ENCODE measurements at regions not wholly inside any gene's neighbourhood (a gene's known extent, or its start where the extent isn't known, plus 50 kb on each side); places are given as distances from the start of the nearest gene placed in this dataset.

DNA sequence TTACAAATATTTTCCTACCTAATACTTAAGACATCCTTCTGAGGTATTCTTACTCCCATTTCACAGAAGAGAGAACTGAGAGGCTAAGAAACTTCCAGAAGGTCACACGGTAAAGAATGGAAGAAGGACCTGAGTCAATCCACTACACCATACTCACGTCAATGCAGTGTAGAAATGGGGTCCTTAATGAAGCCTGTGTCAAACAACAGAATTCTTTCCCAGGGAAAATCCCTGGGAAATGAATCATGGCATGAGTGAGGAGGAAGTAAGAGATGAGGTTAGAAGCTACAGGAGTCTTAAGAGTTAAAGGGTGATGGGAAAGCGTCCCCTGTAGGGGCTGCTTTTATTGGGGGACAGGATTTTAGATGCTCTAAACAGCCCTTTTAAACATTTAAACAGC is 147.9 kb downstream of the C11orf91 start:
- DNase-seq (ENCODE audit: low read depth), result no peak
- H3K4me3 ChIP-seq (ENCODE audit: low read depth, low read length), result no peak overlapping the region
- TF ChIP-seq, protein P1, sequence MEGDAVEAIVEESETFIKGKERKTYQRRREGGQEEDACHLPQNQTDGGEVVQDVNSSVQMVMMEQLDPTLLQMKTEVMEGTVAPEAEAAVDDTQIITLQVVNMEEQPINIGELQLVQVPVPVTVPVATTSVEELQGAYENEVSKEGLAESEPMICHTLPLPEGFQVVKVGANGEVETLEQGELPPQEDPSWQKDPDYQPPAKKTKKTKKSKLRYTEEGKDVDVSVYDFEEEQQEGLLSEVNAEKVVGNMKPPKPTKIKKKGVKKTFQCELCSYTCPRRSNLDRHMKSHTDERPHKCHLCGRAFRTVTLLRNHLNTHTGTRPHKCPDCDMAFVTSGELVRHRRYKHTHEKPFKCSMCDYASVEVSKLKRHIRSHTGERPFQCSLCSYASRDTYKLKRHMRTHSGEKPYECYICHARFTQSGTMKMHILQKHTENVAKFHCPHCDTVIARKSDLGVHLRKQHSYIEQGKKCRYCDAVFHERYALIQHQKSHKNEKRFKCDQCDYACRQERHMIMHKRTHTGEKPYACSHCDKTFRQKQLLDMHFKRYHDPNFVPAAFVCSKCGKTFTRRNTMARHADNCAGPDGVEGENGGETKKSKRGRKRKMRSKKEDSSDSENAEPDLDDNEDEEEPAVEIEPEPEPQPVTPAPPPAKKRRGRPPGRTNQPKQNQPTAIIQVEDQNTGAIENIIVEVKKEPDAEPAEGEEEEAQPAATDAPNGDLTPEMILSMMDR (conservative IDR thresholded peaks at IDR 0.05; ENCODE audit: low read depth, low read length), result no peak

DNA sequence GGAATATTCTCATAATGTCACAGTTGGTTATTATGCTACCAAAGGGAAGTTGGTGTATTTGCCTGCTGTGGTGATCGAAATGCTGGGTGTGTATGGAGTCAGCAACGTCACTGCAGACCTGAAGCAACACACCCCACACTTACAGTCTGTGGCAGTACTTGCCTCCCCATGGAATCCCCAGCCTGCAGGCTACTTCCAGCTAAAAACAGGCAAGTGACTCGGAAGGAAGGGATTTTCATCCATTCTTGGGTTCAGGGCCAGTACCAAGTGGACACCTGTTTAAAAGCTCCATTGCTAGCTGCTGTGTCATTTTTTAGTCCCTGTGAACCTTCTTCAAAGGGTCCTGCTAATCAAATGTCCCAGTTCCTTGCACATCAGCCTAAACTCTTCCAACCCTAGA is 149.6 kb downstream of the C11orf91 start:
- DNase-seq (ENCODE audit: low read depth), result no peak

DNA sequence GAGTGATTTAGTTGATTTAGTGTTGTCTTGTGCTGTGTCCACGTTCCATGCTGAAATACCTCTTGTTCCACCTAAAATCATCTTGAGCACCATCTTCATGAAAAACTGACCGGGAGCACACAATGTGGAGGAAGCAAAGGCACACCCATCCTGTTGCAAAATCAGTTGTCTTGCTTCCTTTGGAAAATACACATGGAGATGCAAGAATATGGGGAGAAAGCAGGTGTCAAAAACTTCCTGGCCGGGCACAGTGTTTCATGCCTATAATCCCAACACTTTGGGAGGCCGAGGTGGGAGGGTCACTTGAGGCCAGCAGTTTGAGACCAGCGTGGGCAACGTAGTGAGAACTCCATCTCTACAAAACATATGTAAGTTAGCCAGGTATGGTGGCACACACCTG is 151.1 kb downstream of the C11orf91 start:
- no peak overlapping the region for H3K4me3 ChIP-seq (ENCODE audit: low read depth, low read length)
- TF ChIP-seq, protein P1 (conservative IDR thresholded peaks at IDR 0.05; ENCODE audit: low read depth, low read length), result no peak
- no peak for DNase-seq (ENCODE audit: low read depth)

More for the DNA sequence above, 149.6 kb downstream of the C11orf91 start:
- no peak overlapping the region for H3K4me3 ChIP-seq (ENCODE audit: low read depth, low read length)
- TF ChIP-seq, protein P1 (conservative IDR thresholded peaks at IDR 0.05; ENCODE audit: low read depth, low read length), result no peak

DNA sequence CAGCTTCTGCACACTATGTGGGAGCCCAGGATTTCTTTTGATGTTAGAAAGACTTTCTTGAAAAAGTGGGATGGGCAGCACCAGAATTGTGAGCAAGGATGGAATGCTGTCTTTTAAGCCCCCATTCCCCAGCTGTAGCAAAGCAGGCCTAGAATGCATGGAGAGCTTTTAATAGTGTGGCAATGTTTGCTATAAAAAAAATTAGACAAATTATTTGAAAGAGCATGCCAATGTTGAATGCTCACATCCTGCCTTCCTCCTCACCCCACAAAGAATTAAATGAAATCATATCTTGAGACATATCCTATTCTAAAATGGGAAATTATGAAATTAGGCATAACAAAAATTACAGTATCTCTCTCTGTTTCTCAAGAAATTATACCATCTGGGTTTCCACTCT is 154.7 kb downstream of the C11orf91 start:
- DNase-seq (ENCODE audit: low read depth), result no peak
- H3K4me3 ChIP-seq (ENCODE audit: low read depth, low read length), result no peak overlapping the region
- TF ChIP-seq, protein P1 (conservative IDR thresholded peaks at IDR 0.05; ENCODE audit: low read depth, low read length), result no peak

DNA sequence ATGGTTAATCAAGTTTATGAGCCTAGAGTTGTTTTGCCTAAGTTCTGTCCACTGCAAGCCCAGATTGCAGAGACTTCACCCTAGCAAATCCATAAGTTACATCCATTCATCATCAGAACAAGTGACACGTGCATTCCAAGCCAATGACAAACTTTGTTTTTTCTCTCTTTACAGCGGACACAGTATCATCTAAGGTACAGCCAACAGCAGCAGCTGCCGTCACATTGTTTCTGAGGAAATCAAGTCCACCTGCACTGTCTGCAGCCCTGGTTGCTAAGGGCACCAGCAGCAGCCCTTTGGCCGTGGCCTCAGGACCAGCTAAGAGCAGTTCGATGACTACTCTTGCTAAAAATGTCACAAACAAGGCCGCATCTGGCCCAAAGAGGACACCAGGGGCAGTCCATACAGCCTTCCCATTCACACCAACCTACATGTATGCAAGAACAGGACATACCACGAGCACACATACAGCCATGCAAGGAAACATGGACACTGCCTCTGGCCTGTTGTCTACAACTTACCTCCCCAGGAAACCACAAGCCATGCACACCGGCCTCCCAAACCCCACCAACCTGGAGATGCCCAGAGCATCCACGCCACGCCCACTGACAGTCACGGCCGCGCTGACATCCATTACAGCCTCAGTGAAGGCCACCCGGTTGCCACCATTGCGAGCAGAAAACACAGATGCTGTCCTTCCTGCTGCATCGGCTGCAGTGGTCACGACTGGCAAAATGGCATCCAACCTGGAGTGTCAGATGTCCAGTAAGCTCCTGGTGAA is 155.8 kb downstream of the C11orf91 start:
- H3K4me3 ChIP-seq (ENCODE audit: low read depth, low read length), result no peak overlapping the region
- TF ChIP-seq, protein P1 (conservative IDR thresholded peaks at IDR 0.05; ENCODE audit: low read depth, low read length), result no peak
- DNase-seq (ENCODE audit: low read depth), result no peak

DNA sequence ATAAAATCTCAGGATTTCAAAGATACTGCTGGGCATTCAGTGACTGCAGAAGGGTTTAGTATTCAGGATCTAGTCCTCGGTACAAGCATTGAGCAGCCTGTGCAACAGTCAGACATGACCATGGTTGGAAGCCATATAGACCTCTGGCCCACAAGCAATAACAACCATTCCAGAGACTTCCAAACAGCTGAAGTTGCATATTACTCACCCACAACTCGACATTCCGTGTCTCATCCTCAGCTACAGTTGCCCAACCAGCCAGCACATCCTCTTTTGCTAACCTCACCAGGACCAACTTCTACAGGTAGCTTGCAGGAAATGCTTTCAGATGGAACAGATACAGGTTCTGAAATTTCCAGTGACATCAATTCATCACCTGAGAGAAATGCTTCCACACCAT is 156.8 kb downstream of the C11orf91 start:
- no peak overlapping the region for H3K4me3 ChIP-seq (ENCODE audit: low read depth, low read length)
- TF ChIP-seq, protein P1 (conservative IDR thresholded peaks at IDR 0.05; ENCODE audit: low read depth, low read length), result no peak
- DNase-seq (ENCODE audit: low read depth), result no peak

DNA sequence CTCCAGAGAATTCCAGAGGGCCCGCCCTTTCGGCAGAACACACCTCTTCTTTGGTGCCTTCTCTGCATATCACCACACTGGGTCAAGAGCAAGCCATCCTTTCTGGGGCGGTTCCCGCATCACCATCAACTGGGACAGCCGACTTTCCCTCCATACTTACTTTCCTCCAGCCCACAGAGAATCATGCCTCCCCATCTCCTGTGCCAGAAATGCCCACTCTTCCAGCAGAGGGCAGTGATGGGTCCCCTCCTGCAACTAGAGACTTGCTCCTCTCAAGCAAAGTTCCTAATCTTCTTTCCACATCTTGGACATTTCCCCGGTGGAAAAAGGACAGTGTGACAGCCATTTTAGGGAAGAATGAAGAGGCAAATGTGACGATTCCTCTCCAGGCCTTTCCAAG is 157.7 kb downstream of the C11orf91 start:
- no peak overlapping the region for H3K4me3 ChIP-seq (ENCODE audit: low read depth, low read length)
- peak; percentile 1 for DNase-seq (ENCODE audit: low read depth)
- TF ChIP-seq, protein P1 (conservative IDR thresholded peaks at IDR 0.05; ENCODE audit: low read depth, low read length), result peak; percentile 87
